ENCODE measurements at regions not wholly inside any gene's neighbourhood (a gene's known extent, or its start where the extent isn't known, plus 50 kb on each side); places are given as distances from the start of the nearest gene placed in this dataset.

- H3K4me3 Mint-ChIP-seq (ENCODE audit: unreplicated experiment), result no peak overlapping the region
- H3K9me3 Mint-ChIP-seq (ENCODE audit: unreplicated experiment), result no peaks in the 10 kb centered on the region
- no peak for TF ChIP-seq CTCF (IDR thresholded peaks at IDR 0.05; ENCODE audit: unreplicated experiment)
- H3K27me3 Mint-ChIP-seq (ENCODE audit: unreplicated experiment), result no peaks in the 10 kb centered on the region
- no peaks in the 10 kb centered on the region for H3K4me1 Mint-ChIP-seq (ENCODE audit: unreplicated experiment)
- H3K27ac Mint-ChIP-seq (ENCODE audit: unreplicated experiment), result no peak overlapping the region
- no peak for DNase-seq (ENCODE audit: low spot score)
- H3K36me3 Mint-ChIP-seq (ENCODE audit: low read depth, unreplicated experiment), result no peaks in the 10 kb centered on the region
Observed at GRCh38 chr5:21236971-21237427, 1249.0 kb upstream of the CDH18 start.

- Mint-ChIP-seq H3K4me1 (ENCODE audit: unreplicated experiment) (no peaks in the 10 kb centered on the region), H3K27ac (ENCODE audit: unreplicated experiment) (no peak overlapping the region), H3K4me3 (ENCODE audit: unreplicated experiment) (no peak overlapping the region), H3K27me3 (ENCODE audit: unreplicated experiment) (no peaks in the 10 kb centered on the region), H3K9me3 (ENCODE audit: unreplicated experiment) (no peaks in the 10 kb centered on the region), H3K36me3 (ENCODE audit: low read depth, unreplicated experiment) (no peaks in the 10 kb centered on the region)
- TF ChIP-seq CTCF (IDR thresholded peaks at IDR 0.05; ENCODE audit: unreplicated experiment), result no peak
- DNase-seq (ENCODE audit: low spot score), result no peak
Observed at GRCh38 chr5:21236104-21236503, 1248.1 kb upstream of the CDH18 start.

GRCh38 chr5:21225223-21226064 lies 1237.4 kb upstream of the CDH18 start:
- H3K4me3 Mint-ChIP-seq (ENCODE audit: unreplicated experiment), result no peak overlapping the region
- DNase-seq (ENCODE audit: low spot score), result no peak
- H3K9me3 Mint-ChIP-seq (ENCODE audit: unreplicated experiment), result no peaks in the 10 kb centered on the region
- H3K27me3 Mint-ChIP-seq (ENCODE audit: unreplicated experiment), result no peaks in the 10 kb centered on the region
- no peak overlapping the region for H3K27ac Mint-ChIP-seq (ENCODE audit: unreplicated experiment)
- TF ChIP-seq CTCF (IDR thresholded peaks at IDR 0.05; ENCODE audit: unreplicated experiment), result no peak
- no peaks in the 10 kb centered on the region for H3K4me1 Mint-ChIP-seq (ENCODE audit: unreplicated experiment)
- no peaks in the 10 kb centered on the region for H3K36me3 Mint-ChIP-seq (ENCODE audit: low read depth, unreplicated experiment)

- Mint-ChIP-seq H3K4me1 (ENCODE audit: unreplicated experiment) (peaks cover 14% of the 10 kb centered on the region), H3K4me3 (ENCODE audit: unreplicated experiment) (no peak overlapping the region), H3K27me3 (ENCODE audit: unreplicated experiment) (no peaks in the 10 kb centered on the region), H3K9me3 (ENCODE audit: unreplicated experiment) (no peaks in the 10 kb centered on the region), H3K36me3 (ENCODE audit: low read depth, unreplicated experiment) (no peaks in the 10 kb centered on the region), H3K27ac (ENCODE audit: unreplicated experiment) (no peak overlapping the region)
- no peak for DNase-seq (ENCODE audit: low spot score)
- TF ChIP-seq CTCF (IDR thresholded peaks at IDR 0.05; ENCODE audit: unreplicated experiment), result no peak
Observed at GRCh38 chr5:21221616-21222015, 1233.6 kb upstream of the CDH18 start.

GRCh38 chr5:21219966-21220365 lies 1232.0 kb upstream of the CDH18 start:
- Mint-ChIP-seq H3K4me1 (ENCODE audit: unreplicated experiment) (peaks cover 14% of the 10 kb centered on the region), H3K27me3 (ENCODE audit: unreplicated experiment) (no peaks in the 10 kb centered on the region), H3K27ac (ENCODE audit: unreplicated experiment) (peak overlapping the region; percentile 15), H3K36me3 (ENCODE audit: low read depth, unreplicated experiment) (no peaks in the 10 kb centered on the region), H3K4me3 (ENCODE audit: unreplicated experiment) (no peak overlapping the region), H3K9me3 (ENCODE audit: unreplicated experiment) (no peaks in the 10 kb centered on the region)
- DNase-seq (ENCODE audit: low spot score), result no peak
- TF ChIP-seq CTCF (IDR thresholded peaks at IDR 0.05; ENCODE audit: unreplicated experiment), result no peak
